ENCODE measurements at regions not wholly inside any gene's neighbourhood (a gene's known extent, or its start where the extent isn't known, plus 50 kb on each side); places are given as distances from the start of the nearest gene placed in this dataset.

DNA sequence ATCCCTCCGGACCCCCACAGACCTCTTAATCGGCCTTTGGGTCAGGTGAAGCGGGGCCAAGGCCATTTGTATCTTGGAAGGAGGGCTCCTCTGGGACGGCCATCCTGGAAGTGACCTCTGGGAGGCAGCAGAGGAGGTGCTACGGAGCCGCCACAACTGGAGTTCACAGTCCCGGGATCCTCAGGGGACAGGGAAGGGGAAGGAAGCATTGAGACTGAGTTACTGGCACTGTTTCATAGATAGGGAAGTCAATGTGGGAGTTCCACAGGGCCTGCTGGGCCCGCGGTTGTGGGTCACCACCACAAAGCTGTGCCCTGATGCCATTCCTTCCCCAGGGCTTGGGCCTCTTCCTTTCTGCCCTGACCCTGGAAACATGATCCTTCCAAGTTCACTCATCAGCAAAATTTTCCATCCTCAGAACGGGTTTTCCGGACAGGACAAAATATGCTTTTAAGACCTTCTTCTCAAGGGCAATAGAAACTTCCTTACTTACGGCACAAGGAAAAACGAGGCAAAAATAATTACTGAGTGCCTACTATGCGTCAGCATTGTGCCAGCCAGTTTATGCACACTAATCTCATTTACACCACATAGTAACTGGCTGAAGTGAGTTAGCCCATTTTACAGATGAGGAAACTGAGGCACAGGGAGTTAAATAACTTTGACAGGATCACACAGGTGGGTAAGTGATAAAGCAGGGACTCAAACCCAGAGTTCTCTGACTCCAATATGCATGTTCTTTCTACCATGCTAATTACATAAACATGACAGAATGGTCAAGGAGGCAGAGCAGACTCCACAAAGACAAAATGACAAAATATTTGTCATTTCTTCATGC, 143.8 kb downstream of the UNC5CL start (continued):
- TF ChIP-seq, protein P1, sequence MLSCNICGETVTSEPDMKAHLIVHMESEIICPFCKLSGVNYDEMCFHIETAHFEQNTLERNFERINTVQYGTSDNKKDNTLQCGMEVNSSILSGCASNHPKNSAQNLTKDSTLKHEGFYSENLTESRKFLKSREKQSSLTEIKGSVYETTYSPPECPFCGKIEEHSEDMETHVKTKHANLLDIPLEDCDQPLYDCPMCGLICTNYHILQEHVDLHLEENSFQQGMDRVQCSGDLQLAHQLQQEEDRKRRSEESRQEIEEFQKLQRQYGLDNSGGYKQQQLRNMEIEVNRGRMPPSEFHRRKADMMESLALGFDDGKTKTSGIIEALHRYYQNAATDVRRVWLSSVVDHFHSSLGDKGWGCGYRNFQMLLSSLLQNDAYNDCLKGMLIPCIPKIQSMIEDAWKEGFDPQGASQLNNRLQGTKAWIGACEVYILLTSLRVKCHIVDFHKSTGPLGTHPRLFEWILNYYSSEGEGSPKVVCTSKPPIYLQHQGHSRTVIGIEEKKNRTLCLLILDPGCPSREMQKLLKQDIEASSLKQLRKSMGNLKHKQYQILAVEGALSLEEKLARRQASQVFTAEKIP (CRISPR knock-in tag; IDR thresholded peaks at IDR 0.05; ENCODE audit: borderline replicate concordance): no peak
- TF ChIP-seq TBX3 (IDR thresholded peaks at IDR 0.05; ENCODE audit: borderline replicate concordance): no peak
- TF ChIP-seq ZKSCAN1 (IDR thresholded peaks at IDR 0.05; ENCODE audit: low read length): peak; percentile 85
- no peak for TF ChIP-seq SP140L (CRISPR knock-in tag; IDR thresholded peaks at IDR 0.05; ENCODE audit: borderline replicate concordance)
- TF ChIP-seq, protein P2, sequence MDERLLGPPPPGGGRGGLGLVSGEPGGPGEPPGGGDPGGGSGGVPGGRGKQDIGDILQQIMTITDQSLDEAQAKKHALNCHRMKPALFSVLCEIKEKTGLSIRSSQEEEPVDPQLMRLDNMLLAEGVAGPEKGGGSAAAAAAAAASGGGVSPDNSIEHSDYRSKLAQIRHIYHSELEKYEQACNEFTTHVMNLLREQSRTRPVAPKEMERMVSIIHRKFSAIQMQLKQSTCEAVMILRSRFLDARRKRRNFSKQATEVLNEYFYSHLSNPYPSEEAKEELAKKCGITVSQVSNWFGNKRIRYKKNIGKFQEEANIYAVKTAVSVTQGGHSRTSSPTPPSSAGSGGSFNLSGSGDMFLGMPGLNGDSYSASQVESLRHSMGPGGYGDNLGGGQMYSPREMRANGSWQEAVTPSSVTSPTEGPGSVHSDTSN (CRISPR knock-in tag; IDR thresholded peaks at IDR 0.05): no peak
- TF ChIP-seq, protein P3, sequence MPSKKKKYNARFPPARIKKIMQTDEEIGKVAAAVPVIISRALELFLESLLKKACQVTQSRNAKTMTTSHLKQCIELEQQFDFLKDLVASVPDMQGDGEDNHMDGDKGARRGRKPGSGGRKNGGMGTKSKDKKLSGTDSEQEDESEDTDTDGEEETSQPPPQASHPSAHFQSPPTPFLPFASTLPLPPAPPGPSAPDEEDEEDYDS (CRISPR knock-in tag; IDR thresholded peaks at IDR 0.05): no peak
- TF ChIP-seq NRL (CRISPR knock-in tag; IDR thresholded peaks at IDR 0.05; ENCODE audit: borderline replicate concordance): no peak
- TF ChIP-seq, protein P4, sequence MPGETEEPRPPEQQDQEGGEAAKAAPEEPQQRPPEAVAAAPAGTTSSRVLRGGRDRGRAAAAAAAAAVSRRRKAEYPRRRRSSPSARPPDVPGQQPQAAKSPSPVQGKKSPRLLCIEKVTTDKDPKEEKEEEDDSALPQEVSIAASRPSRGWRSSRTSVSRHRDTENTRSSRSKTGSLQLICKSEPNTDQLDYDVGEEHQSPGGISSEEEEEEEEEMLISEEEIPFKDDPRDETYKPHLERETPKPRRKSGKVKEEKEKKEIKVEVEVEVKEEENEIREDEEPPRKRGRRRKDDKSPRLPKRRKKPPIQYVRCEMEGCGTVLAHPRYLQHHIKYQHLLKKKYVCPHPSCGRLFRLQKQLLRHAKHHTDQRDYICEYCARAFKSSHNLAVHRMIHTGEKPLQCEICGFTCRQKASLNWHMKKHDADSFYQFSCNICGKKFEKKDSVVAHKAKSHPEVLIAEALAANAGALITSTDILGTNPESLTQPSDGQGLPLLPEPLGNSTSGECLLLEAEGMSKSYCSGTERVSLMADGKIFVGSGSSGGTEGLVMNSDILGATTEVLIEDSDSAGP (CRISPR knock-in tag; IDR thresholded peaks at IDR 0.05; ENCODE audit: borderline replicate concordance): peak; percentile 46; the same call in 1 of the 2 replicates
- TF ChIP-seq REL (CRISPR knock-in tag; conservative IDR thresholded peaks at IDR 0.05): no peak
- TF ChIP-seq, protein P5, sequence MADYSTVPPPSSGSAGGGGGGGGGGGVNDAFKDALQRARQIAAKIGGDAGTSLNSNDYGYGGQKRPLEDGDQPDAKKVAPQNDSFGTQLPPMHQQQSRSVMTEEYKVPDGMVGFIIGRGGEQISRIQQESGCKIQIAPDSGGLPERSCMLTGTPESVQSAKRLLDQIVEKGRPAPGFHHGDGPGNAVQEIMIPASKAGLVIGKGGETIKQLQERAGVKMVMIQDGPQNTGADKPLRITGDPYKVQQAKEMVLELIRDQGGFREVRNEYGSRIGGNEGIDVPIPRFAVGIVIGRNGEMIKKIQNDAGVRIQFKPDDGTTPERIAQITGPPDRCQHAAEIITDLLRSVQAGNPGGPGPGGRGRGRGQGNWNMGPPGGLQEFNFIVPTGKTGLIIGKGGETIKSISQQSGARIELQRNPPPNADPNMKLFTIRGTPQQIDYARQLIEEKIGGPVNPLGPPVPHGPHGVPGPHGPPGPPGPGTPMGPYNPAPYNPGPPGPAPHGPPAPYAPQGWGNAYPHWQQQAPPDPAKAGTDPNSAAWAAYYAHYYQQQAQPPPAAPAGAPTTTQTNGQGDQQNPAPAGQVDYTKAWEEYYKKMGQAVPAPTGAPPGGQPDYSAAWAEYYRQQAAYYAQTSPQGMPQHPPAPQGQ (CRISPR knock-in tag; IDR thresholded peaks at IDR 0.05; ENCODE audit: borderline replicate concordance): no peak
- TF ChIP-seq, protein P6, sequence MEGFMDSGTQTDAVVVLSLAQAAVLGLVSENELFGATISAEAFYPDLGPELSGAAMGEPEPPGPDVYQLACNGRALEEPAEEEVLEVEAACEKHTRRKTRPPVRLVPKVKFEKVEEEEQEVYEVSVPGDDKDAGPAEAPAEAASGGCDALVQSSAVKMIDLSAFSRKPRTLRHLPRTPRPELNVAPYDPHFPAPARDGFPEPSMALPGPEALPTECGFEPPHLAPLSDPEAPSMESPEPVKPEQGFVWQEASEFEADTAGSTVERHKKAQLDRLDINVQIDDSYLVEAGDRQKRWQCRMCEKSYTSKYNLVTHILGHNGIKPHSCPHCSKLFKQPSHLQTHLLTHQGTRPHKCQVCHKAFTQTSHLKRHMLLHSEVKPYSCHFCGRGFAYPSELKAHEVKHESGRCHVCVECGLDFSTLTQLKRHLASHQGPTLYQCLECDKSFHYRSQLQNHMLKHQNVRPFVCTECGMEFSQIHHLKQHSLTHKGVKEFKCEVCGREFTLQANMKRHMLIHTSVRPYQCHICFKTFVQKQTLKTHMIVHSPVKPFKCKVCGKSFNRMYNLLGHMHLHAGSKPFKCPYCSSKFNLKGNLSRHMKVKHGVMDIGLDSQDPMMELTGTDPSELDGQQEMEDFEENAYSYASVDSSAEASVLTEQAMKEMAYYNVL (CRISPR knock-in tag; IDR thresholded peaks at IDR 0.05; ENCODE audit: borderline replicate concordance): no peak
- no peak for TF ChIP-seq ZNF205 (CRISPR knock-in tag; IDR thresholded peaks at IDR 0.05)
- TF ChIP-seq EP300 (IDR thresholded peaks at IDR 0.05; ENCODE audit: low read depth in 2 of 2, low read length in 2 of 2): 0 out of 4 replicates have a peak, but pooled peaks of 1 of the 2 experiments have one; percentile 7
- no peak for TF ChIP-seq EP300 (CRISPR knock-in tag; IDR thresholded peaks at IDR 0.05; ENCODE audit: borderline replicate concordance)
- no peak; the same call in 1 of the 2 replicates for TF ChIP-seq TSC22D2 (CRISPR knock-in tag; IDR thresholded peaks at IDR 0.05; ENCODE audit: borderline replicate concordance)
- no peak for TF ChIP-seq ARNT2 (CRISPR knock-in tag; IDR thresholded peaks at IDR 0.05; ENCODE audit: low read depth)
- 0 out of 2 replicates have a peak, but pooled peaks have one; percentile 32 for TF ChIP-seq ZNF430 (CRISPR knock-in tag; IDR thresholded peaks at IDR 0.05)
- TF ChIP-seq, protein P7, sequence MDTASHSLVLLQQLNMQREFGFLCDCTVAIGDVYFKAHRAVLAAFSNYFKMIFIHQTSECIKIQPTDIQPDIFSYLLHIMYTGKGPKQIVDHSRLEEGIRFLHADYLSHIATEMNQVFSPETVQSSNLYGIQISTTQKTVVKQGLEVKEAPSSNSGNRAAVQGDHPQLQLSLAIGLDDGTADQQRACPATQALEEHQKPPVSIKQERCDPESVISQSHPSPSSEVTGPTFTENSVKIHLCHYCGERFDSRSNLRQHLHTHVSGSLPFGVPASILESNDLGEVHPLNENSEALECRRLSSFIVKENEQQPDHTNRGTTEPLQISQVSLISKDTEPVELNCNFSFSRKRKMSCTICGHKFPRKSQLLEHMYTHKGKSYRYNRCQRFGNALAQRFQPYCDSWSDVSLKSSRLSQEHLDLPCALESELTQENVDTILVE (CRISPR knock-in tag; IDR thresholded peaks at IDR 0.05): no peak
